ENCODE measurements at regions not wholly inside any gene's neighbourhood (a gene's known extent, or its start where the extent isn't known, plus 50 kb on each side); places are given as distances from the start of the nearest gene placed in this dataset.
"Not testable (repeated sequence)": the region's sequence is repeated elsewhere in the genome, so short reads cannot be mapped to it uniquely, and the experiment has no call there.

DNA sequence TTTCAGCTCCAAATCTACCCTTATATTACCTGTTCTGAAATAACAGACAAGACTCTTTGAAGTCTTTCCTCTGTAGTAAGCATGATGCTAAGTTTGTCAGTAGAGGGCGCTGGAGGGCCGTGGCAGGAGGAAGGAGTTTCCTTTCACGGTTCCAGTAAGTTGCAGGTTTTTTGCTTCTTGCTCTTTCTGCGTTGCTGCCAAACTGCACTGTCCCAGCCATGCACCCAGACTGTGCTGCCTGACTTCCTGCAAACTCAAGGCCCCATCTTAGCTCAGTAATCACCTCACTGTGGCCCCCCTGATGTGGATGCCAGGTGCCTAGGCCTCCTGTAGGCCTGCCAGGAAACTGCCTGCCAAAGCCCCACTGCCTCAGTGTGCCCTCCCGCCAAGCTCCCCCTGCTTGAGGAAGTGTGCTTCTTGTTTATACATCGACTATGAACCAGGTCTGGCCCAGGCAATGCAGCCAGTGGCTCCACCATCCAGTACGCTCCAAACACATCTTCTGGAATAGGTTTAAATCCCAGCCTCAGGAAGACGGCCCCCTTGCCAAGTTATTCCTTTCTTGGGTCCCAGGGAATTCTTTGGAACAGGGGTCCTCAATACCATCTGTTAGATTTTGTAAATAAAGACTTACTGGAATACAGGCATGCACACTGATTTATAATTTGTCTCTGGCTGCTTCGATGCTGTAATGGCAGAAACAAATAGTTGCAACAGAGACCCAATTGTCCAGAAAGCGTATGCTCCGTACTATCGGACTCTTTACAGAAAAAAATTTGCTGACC lies 193.7 kb upstream of the LRIG3 start:
- peak; percentile 91 for DNase-seq (ENCODE audit: low spot score)
- intact Hi-C loops (cut with DNase I): loop anchor here in 1 of 2 donors (5.0 kb wide), 1 partner anchor 38 kb away; no protein-coding TSS in a partner anchor

DNA sequence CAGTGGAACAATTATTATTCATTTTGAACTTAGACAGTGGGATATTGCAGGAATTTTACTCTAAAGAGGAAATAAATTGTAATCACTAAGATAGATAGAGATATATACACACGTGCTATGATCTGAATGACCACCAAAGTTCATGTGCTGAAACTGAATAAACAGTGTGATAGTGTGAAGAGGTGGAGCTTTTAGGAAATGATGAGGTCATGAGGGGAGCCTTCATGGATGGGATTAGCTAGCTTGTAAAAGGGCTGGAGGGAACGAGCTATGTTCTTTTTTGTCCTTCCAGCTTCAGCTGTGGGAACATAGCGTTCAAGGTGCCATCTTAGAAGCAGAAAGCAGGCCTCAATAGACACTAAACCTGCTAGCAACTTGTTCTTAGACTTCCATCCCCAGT lies 191.5 kb upstream of the LRIG3 start:
- DNase-seq (ENCODE audit: low spot score): no peak
- intact Hi-C loops (cut with DNase I): loop anchor here in 1 of 2 donors (5.0 kb wide), 1 partner anchor 40 kb away; no protein-coding TSS in a partner anchor

- intact Hi-C loops (cut with DNase I); DNase-seq (ENCODE audit: low spot score): not testable (repeated sequence)
These were observed 188.2 kb upstream of the LRIG3 start for GRCh38 chr12:59108516-59108915.

- intact Hi-C loops (cut with DNase I): no loop called here
- DNase-seq (ENCODE audit: low spot score): no peak
These were observed 180.3 kb upstream of the LRIG3 start for GRCh38 chr12:59100585-59100984.

GRCh38 chr12:59097876-59098275 lies 177.6 kb upstream of the LRIG3 start:
- intact Hi-C loops (cut with DNase I): no loop called here
- no peak for DNase-seq (ENCODE audit: low spot score)

DNA sequence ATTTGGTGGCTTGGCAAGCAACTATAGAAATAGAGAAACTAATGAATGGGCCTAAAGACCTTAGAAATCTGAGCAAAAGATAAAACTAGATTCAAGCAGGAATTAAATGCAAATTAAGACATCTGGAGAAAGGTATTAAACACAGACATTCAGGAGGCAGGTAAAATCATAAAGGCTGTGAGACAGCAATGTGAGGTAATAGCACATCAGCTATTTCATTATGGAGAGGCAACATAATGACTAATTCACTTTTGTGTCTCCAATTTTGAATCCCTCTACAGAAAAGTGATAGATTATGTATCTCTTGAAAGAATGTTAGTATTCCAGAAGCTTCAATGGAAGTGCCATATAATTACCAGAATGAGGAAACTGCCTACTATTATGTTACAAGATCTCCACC lies 175.9 kb upstream of the LRIG3 start:
- DNase-seq (ENCODE audit: low spot score): no peak
- intact Hi-C loops (cut with DNase I): no loop called here

GRCh38 chr12:59093073-59093772 lies 172.9 kb upstream of the LRIG3 start:
- DNase-seq (ENCODE audit: low spot score): no peak
- intact Hi-C loops (cut with DNase I): no loop called here

DNA sequence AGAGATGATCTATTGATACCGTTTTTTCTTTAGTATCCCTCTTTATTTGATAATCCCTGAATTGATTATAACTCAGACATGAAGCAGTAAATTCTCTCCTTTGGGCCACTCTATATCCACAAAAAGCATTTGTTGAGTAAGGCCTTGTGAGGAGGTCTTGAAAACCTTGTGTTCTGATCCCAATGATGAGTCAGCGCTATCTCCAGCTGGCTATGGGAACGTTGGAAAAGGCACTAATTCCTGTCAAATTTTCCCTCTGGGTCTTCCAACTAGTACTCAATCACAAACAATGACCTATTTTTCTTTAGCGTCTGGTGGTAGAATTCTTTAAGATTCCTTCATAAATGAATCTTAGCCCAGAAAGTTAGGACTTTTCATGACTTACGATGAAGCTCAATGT lies 168.4 kb upstream of the LRIG3 start:
- intact Hi-C loops (cut with DNase I): no loop called here
- DNase-seq (ENCODE audit: low spot score): no peak

- intact Hi-C loops (cut with DNase I): no loop called here
- DNase-seq (ENCODE audit: low spot score): no peak
These were observed 167.4 kb upstream of the LRIG3 start for GRCh38 chr12:59087691-59088090.

DNA sequence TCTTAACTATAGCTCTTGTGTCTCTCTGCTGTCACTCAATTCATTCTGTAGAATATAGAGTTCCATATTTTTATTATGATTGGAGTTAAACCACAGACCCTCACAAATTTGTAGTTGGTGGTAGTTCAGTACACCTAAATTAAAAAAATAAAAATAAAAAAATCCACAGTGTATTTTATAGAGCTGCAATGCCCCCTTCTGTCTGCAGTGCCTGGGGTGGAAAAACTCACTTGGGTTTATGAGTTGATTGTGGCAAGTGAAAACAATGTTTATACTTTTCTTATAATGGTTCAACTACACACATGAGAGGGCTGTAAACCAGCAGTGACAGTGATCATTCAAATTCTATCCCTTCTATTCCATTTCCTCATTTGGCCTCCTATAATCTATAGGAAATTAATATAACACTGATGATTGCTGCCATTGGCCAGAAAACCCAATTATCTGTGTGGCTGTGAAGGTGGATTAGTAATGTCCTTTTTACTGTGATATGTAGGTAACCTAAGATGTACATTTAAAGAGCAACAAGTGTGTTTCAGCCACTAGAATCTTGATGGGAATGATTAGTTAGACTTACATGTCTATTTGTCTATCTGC lies 166.9 kb upstream of the LRIG3 start:
- DNase-seq (ENCODE audit: low spot score): no peak
- intact Hi-C loops (cut with DNase I): no loop called here

DNA sequence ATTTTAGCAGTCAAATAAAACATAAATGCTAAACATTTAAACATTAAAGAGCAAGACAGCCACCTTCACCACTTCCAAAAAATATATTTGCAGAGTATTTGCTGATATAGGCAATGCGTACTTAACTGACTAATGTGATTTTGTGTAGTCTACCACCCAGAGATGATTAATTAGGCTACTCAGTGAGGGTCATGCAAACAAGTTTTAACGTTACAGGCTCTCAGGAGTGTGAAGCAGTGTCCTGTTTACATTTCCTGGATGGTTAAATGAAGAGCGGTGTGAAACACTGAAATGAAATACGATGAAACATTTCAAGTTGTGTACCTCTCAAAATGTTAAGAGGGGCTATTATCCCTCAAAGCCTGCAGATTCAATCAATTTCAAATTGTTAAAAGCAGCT lies 165.8 kb upstream of the LRIG3 start:
- no peak for DNase-seq (ENCODE audit: low spot score)
- intact Hi-C loops (cut with DNase I): no loop called here

GRCh38 chr12:59085690-59086089 lies 165.4 kb upstream of the LRIG3 start:
- intact Hi-C loops (cut with DNase I): no loop called here
- DNase-seq (ENCODE audit: low spot score): no peak

DNA sequence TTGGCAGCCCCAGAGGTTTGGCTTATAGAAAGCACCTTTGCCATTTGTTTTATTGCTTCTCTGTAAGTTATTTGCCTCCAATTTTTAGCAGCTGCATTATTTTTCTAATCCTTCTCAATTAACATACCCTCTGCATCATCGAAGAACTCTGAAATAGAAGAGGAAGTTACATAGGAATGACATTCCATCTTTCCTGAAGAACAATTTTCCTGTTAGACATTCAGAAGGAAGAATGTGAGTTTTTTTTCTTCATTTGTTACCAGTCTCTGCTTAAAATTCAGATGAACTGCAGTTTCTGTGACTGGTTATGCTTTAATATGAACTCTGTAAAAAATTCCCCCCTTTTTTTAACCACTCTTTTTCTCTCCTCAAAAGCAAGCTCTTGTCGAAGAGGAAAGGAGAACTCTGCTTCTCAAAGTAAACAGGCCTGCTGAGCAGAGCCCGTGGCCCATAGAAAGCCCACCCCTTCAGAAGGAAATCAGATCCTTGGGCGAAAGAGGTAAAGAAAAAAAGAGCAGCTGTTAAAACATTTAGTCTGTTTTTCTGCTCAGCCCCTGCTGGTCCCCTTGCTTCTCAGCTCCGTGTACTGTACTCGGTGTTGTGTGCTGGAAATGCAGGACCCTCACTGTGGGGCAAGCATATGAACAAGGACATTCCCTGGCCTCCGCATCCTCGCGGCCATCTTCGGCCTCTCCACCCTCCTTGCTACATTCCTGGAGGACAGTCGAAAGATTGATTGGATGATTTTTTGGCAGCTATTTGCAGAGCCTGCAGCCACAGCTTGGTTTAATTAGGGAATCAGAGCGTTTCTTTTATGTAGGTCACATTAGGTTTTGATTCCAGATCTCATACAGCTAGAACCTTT lies 164.4 kb upstream of the LRIG3 start:
- DNase-seq (ENCODE audit: low spot score): no peak
- intact Hi-C loops (cut with DNase I): no loop called here

DNA sequence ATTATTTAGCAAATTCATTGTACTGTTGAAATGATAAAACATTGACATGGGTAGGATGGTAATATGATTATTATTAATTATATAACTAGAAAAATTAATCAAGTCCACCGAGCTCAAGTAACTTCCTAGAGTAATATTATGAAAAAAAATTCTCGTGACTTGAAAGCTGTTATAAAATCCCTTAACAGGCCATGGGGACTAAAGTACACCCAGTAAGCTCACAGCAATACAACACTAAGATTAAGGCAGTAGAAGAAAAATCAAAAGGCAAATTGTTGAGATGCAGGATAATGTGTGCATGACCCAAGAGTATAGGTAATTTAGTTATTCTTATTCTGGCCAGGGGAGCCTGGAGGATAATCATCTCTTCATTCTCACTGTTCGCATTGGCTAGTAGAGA lies 162.6 kb upstream of the LRIG3 start:
- intact Hi-C loops (cut with DNase I): no loop called here

GRCh38 chr12:59080101-59080500 lies 159.8 kb upstream of the LRIG3 start:
- intact Hi-C loops (cut with DNase I): no loop called here
- DNase-seq (ENCODE audit: low spot score): no peak

More for the DNA sequence above, 162.6 kb upstream of the LRIG3 start:
- DNase-seq (ENCODE audit: low spot score): no peak

DNA sequence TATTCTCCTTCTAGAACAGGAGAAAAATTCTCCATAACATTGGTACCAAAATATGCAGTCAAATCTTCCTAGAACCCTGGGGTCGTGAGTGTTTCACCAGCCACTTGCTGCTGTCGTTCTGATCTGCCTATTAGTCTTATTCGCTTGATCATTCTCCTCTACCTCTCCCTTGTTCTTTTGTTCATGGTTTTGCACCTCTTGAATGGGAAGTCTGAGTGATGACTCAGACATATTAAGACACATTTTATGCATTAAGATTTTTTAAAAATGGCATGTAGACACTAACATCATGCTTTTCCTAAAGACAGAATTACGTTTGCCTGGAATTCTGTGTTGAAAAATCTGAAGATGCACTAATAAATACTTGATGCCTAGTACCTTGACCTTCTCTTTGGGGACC lies 159.2 kb upstream of the LRIG3 start:
- DNase-seq (ENCODE audit: low spot score): no peak

DNA sequence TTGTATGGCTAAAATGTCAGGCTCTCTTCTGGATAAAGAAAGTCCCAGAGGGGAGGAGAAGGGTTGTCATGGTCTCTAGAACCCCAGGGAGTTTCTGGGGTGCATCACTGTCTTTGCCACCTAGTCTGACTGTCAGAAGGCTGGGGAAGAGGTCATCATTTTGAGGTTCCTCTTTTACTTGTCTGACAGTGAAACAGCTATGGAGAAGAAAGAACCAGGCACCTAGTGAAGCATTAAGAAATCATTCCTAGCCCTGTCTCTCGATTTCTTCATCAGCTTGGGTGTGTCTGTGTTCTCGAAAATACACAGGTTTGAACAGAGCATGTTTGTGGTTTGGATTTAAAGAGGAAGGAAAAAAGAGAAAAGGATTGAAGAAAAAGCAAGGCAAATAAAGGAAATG lies 158.7 kb upstream of the LRIG3 start:
- intact Hi-C loops (cut with DNase I): no loop called here
- no peak for DNase-seq (ENCODE audit: low spot score)

More for the DNA sequence above, 159.2 kb upstream of the LRIG3 start:
- intact Hi-C loops (cut with DNase I): no loop called here

DNA sequence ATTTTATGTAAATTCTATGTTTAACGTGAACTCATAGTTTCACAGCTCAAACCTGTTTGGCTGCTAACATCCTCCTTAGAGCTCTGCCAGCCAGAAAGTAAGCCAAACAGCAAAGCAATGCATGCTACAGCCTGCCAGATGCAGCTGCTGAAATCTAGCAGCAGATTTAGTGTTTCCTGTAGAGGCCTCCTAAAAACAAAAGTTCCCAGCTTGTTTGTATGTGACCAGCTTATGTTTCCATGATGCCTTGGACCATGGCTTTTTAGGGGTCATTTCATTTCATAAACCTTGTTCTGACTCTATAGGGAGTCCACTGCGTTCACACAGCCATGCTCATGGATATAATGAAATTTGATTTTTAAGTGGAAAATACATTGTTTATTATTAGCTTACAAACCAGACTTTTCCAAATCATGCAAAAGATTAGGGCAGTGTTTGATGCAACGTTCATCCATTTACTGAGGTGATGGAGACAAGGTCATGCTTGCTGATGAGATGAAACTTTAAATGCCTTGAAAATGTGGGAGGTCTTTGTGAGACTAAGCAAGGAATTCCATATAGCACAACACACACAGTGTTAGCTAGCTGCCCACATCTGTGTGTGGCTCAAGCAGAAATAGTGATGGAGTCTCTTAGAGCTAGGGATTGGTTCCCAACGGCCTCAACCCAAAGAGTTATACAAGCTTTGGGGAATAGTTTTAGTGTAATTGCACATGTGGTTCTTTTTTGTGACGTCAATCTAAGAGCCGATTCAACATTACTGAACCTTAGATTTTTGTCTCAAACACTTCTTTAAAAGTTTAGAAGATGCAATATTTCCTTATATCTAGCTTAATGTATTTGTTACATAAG lies 157.5 kb upstream of the LRIG3 start:
- intact Hi-C loops (cut with DNase I): no loop called here
- no peak for DNase-seq (ENCODE audit: low spot score)

- intact Hi-C loops (cut with DNase I): no loop called here
These were observed 156.8 kb upstream of the LRIG3 start for GRCh38 chr12:59077153-59077552.

More at GRCh38 chr12:59077153-59077552, 156.8 kb upstream of the LRIG3 start:
- DNase-seq (ENCODE audit: low spot score): no peak
